SK-N-SH (cell line): ENCODE measurements at regions not wholly inside any gene's neighbourhood (a gene's known extent, or its start where the extent isn't known, plus 50 kb on each side); places are given as distances from the start of the nearest gene placed in this dataset.

Source experiments
- CTCF ChIA-PET: fragments of 300-600, 350-600 bp; formaldehyde crosslinking; extraction: SDS; loops from one replicate; lab custom pipeline; 2021; lab: Yijun Ruan, JAX
- POLR2A ChIA-PET: fragments of 350-600 bp; sonication (Branson Sonifier 250); formaldehyde crosslinking; extraction: SDS; loops from one replicate; lab custom pipeline; 2020; ENCODE audit warnings: antibody characterized with exemption, inconsistent platforms; lab: Yijun Ruan, JAX
- DNase-seq: peaks from one replicate; pipeline ENCODE4 v3.0.0; 2012
- H2AFZ ChIP-seq: fragments of 200-600 bp; sonication (generic); 2 replicates; pipeline ENCODE4 v1.8.1; 2016; ENCODE audit warnings: antibody characterized with exemption, mild to moderate bottlenecking, low read depth
- H3F3A ChIP-seq: fragments of 200-600 bp; sonication (generic); replicated peaks from 2 replicates; pipeline ENCODE3; 2016; ENCODE audit warnings: antibody characterized with exemption, mild to moderate bottlenecking; ENCODE audit not compliant: insufficient read depth
- H3K27ac ChIP-seq, 2 experiments: fragments of 200-500 bp in 1 of 2; fragments of 200-600 bp in 1 of 2; sonication (Bioruptor generic) in 1 of 2; sonication (generic), shearing (Covaris generic) in 1 of 2; 2 replicates each; pipeline versions ENCODE4 v1.5.1 to v1.6.1; 2014 to 2016; ENCODE audit warnings: low read depth in 2 of 2, inconsistent platforms in 1 of 2, low read length in 1 of 2, mild to moderate bottlenecking in 1 of 2, mixed read lengths in 1 of 2
- H3K27me3 ChIP-seq: fragments of 200-600 bp; sonication (generic), shearing (Covaris generic); 2 replicates; pipeline ENCODE4 v1.6.1; 2016; ENCODE audit warnings: mixed run types; ENCODE audit not compliant: insufficient read depth
- H3K36me3 ChIP-seq, 2 experiments: fragments of 200-500 bp in 1 of 2; fragments of 200-600 bp in 1 of 2; sonication (Bioruptor generic) in 1 of 2; sonication (generic) in 1 of 2; replicated peaks in 1 of 2; 2 replicates each; pipeline versions ENCODE3 to v1.5.1; 2014 to 2016; ENCODE audit warnings: low read length in 1 of 2, mild to moderate bottlenecking in 1 of 2; ENCODE audit not compliant: insufficient read depth in 2 of 2, control insufficient read depth in 1 of 2
- H3K4me1 ChIP-seq, 2 experiments: fragments of 200-500 bp in 1 of 2; fragments of 200-600 bp in 1 of 2; sonication (Bioruptor generic) in 1 of 2; sonication (generic), shearing (Covaris generic) in 1 of 2; 2 replicates each; pipeline versions ENCODE4 v1.5.1 to v1.6.1; 2014 to 2016; ENCODE audit warnings: low read depth in 1 of 2, low read length in 1 of 2, mixed run types in 1 of 2; ENCODE audit not compliant: insufficient read depth in 2 of 2, control insufficient read depth in 1 of 2
- H3K4me2 ChIP-seq: fragments of 200-600 bp; sonication (generic), shearing (Covaris generic); 2 replicates; pipeline ENCODE4 v1.6.1; 2017; ENCODE audit warnings: mixed run types
- H3K4me3 ChIP-seq, 2 experiments: fragments of 200-500 bp in 1 of 2; fragments of 200-600 bp in 1 of 2; sonication (Bioruptor generic) in 1 of 2; sonication (generic), shearing (Covaris generic) in 1 of 2; 2 replicates each; pipeline versions ENCODE4 v1.5.1 to v1.8.1; 2014 to 2016; ENCODE audit warnings: low read depth in 2 of 2, inconsistent platforms in 1 of 2, low read length in 1 of 2, mild to moderate bottlenecking in 1 of 2, mixed read lengths in 1 of 2, moderate library complexity in 1 of 2
- H3K79me2 ChIP-seq: fragments of 200-600 bp; sonication (generic); 2 replicates; pipeline ENCODE4 v1.8.1; 2017; ENCODE audit warnings: mild to moderate bottlenecking; ENCODE audit not compliant: insufficient read depth
- H3K9ac ChIP-seq: fragments of 200-600 bp; sonication (generic); 2 replicates; pipeline ENCODE4 v1.6.1; 2017; ENCODE audit warnings: mixed run types
- H3K9me2 ChIP-seq: fragments of 200-600 bp; sonication (generic); 2 replicates; pipeline ENCODE4 v1.6.1; 2017; ENCODE audit warnings: mixed run types
- H3K9me3 ChIP-seq: fragments of 200-600 bp; sonication (generic); 2 replicates; pipeline ENCODE4 v1.6.1; 2017; ENCODE audit warnings: mixed run types, mild to moderate bottlenecking, moderate library complexity
- H4K20me1 ChIP-seq: fragments of 200-600 bp; sonication (generic); 2 replicates; pipeline ENCODE4 v1.6.1; 2017; ENCODE audit warnings: mild to moderate bottlenecking, mixed run types; ENCODE audit not compliant: insufficient read depth
- CHD2 ChIP-seq: fragments of 150-350 bp; IDR thresholded peaks from 2 replicates; pipeline ENCODE4 v1.6.1; 2018; ENCODE audit warnings: low read length; ENCODE audit not compliant: partially characterized antibody
- EP300 ChIP-seq, 2 experiments: IDR thresholded peaks; 2 replicates each; pipeline versions ENCODE4 v1.4.0 to v1.6.1; 2012; ENCODE audit warnings: borderline replicate concordance in 1 of 2, low read depth in 1 of 2, low read length in 1 of 2
- REST ChIP-seq: IDR thresholded peaks from 2 replicates; pipeline ENCODE4 v1.6.1; 2012; ENCODE audit warnings: mild to moderate bottlenecking, low read depth, low read length, moderate library complexity
- RXRA ChIP-seq: IDR thresholded peaks from 2 replicates; pipeline ENCODE4 v1.4.0; 2012; ENCODE audit warnings: low read depth, mild to moderate bottlenecking, borderline replicate concordance
- SMC3 ChIP-seq: IDR thresholded peaks from 2 replicates; pipeline ENCODE4 v1.6.1; 2012; ENCODE audit warnings: low read depth, low read length, improper control_type of control experiment
- TCF12 ChIP-seq: IDR thresholded peaks from 2 replicates; pipeline ENCODE4 v1.4.0; 2012
- USF1 ChIP-seq: IDR thresholded peaks from 2 replicates; pipeline ENCODE4 v1.4.0; 2012; ENCODE audit warnings: low read depth, borderline replicate concordance
- USF2 ChIP-seq: fragments of 150-350 bp; IDR thresholded peaks from 2 replicates; pipeline ENCODE4 v1.6.1; 2017; ENCODE audit warnings: antibody characterized with exemption, low read length, low read depth, borderline replicate concordance
- YY1 ChIP-seq: IDR thresholded peaks from 2 replicates; pipeline ENCODE4 v1.4.0; 2012; ENCODE audit warnings: low read depth, mild to moderate bottlenecking
- ZBTB33 ChIP-seq: IDR thresholded peaks from 2 replicates; pipeline ENCODE4 v1.4.0; 2012; ENCODE audit warnings: low read depth, borderline replicate concordance
- WGBS: methylation state at CpG from one replicate; pipeline ENCODE4 v1.1.6; 2017; ENCODE audit warnings: low lambda C conversion rate; 5-methylcytosine and 5-hydroxymethylcytosine counted together

- no peaks in the 10 kb centered on the region for H3K36me3 ChIP-seq
- POLR2A ChIA-PET, result no interaction called here
- H3K9ac ChIP-seq, result no peak overlapping the region
- no peaks in the 10 kb centered on the region for H3K79me2 ChIP-seq
- H3F3A ChIP-seq, result no peaks in the 10 kb centered on the region
- TF ChIP-seq REST, result no peak
- TF ChIP-seq USF1, result no peak
- no peak for TF ChIP-seq CHD2
- no peak for TF ChIP-seq RXRA
- TF ChIP-seq EP300 (IDR thresholded peaks at IDR 0.05; ENCODE audit: borderline replicate concordance in 1 of 2, low read depth in 1 of 2, low read length in 1 of 2), result no peak
- TF ChIP-seq ZBTB33, result no peak
- TF ChIP-seq USF2, result no peak
- no peak for TF ChIP-seq SMC3
- TF ChIP-seq TCF12, result no peak
- TF ChIP-seq YY1, result no peak
- TF ChIP-seq, all 33 proteins: peak for 0
- DNase-seq, result no peak
- H2AFZ ChIP-seq, result no peak overlapping the region
- H3K4me1 ChIP-seq, result no peaks in the 10 kb centered on the region
- H4K20me1 ChIP-seq, result no peaks in the 10 kb centered on the region
- H3K27me3 ChIP-seq, result no peaks in the 10 kb centered on the region
- H3K9me3 ChIP-seq, result no peaks in the 10 kb centered on the region
- H3K9me2 ChIP-seq, result no peaks in the 10 kb centered on the region
- WGBS, result 0% methylated on average over 1 of the region's 1 CpG
- no peak overlapping the region for H3K4me3 ChIP-seq
- CTCF ChIA-PET, result interaction anchor here (1.1 kb wide), 1 partner anchor 75 kb away, joined by 4 read pairs; no protein-coding TSS in a partner anchor
- no peak overlapping the region for H3K4me2 ChIP-seq
- H3K27ac ChIP-seq, result no peak overlapping the region
Measured at GRCh38 chr3:139187154-139187553, 142.5 kb upstream of the PRR23C start.
